Tibial nerve (tissue), 4 donors: ENCODE measurements at regions not wholly inside any gene's neighbourhood (a gene's known extent, or its start where the extent isn't known, plus 50 kb on each side); places are given as distances from the start of the nearest gene placed in this dataset.

ENCODE experiments used
- CTCF ChIP-seq, 5 experiments: fragments of 200-600 bp in 3 of 5; fragments of 450-650 bp in 2 of 5; sonication (generic) in 3 of 5; IDR thresholded peaks; one replicate each; pipeline ENCODE4 v1.5.1; 2016 to 2019; ENCODE audit warnings: antibody characterized with exemption in 5 of 5, mild to moderate bottlenecking in 3 of 5, moderate library complexity in 2 of 5
- EP300 ChIP-seq, 2 donors: sonication (generic); formaldehyde crosslinking; IDR thresholded peaks; one replicate each; pipeline ENCODE4 v1.6.1; 2017; ENCODE audit warnings: antibody characterized with exemption in 2 of 2, mild to moderate bottlenecking in 1 of 2
- POLR2A ChIP-seq, 2 donors: fragments of 450-650 bp; IDR thresholded peaks; one replicate each; pipeline ENCODE4 v1.6.1; 2017; ENCODE audit warnings: antibody characterized with exemption in 2 of 2, mild to moderate bottlenecking in 2 of 2, moderate library complexity in 2 of 2

GRCh38 chr14:55832974-55833373, 253.0 kb downstream of the KTN1 start:
- no peak for TF ChIP-seq CTCF (IDR thresholded peaks at IDR 0.05)
- TF ChIP-seq POLR2A (IDR thresholded peaks at IDR 0.05), result no peak
- TF ChIP-seq EP300 (IDR thresholded peaks at IDR 0.05), result no peak
